A549 (cell line): ENCODE measurements at regions not wholly inside any gene's neighbourhood (a gene's known extent, or its start where the extent isn't known, plus 50 kb on each side); places are given as distances from the start of the nearest gene placed in this dataset.

ENCODE experiments used
- ATAC-seq, 2 experiments: fragments of 200-7000 bp in 1 of 2; fragments of >200 bp in 1 of 2; cut with Nextera tagmentation in 1 of 2; cut with Tn5 transposase in 1 of 2; 3 replicates each; pipeline versions ENCODE4 v1.8.0 to v1.9.1; 2018 to 2020; ENCODE audit warnings: mild to moderate bottlenecking in 1 of 2, moderate library complexity in 1 of 2
- CTCF ChIA-PET: fragments of 300-600 bp; sonication (Branson Sonifier 250); formaldehyde crosslinking; extraction: SDS; loops from one replicate; lab custom pipeline; 2021; ENCODE audit warnings: antibody characterized with exemption, inconsistent platforms; lab: Yijun Ruan, JAX
- POLR2A ChIA-PET: fragments of 350-600 bp; formaldehyde crosslinking; extraction: SDS; loops from one replicate; lab custom pipeline; 2021; ENCODE audit warnings: antibody characterized with exemption, inconsistent platforms; lab: Yijun Ruan, JAX
- DNase-seq, 2 experiments: peaks; one replicate each; pipeline versions ENCODE4 v3.0.0 to v3.0.0-alpha.2; 2011 to 2016; ENCODE audit warnings: low read depth in 1 of 2, low spot score in 1 of 2
- FAIRE-seq: peaks from 2 replicates; lab custom pipeline; 2011; peaks lifted over from hg19 to GRCh38; lab: Jason Lieb, UNC
- H3K27ac ChIP-seq, 2 experiments: fragments of >200 bp; sonication (Bioruptor Twin); formaldehyde crosslinking; 3 replicates each; pipeline ENCODE4 v1.5.1; 2016 to 2017
- H3K4me1 ChIP-seq: fragments of >200 bp; sonication (Bioruptor Twin); formaldehyde crosslinking; 3 replicates; pipeline ENCODE4 v1.6.1; 2016
- H3K4me2 ChIP-seq: fragments of >200 bp; sonication (Bioruptor Twin); formaldehyde crosslinking; 3 replicates; pipeline ENCODE4 v1.6.1; 2016
- H3K4me3 ChIP-seq: fragments of >200 bp; sonication (Bioruptor Twin); formaldehyde crosslinking; 3 replicates; pipeline ENCODE4 v1.5.1; 2016
- H3K9me3 ChIP-seq: fragments of >200 bp; sonication (Bioruptor Twin); formaldehyde crosslinking; 3 replicates; pipeline ENCODE4 v1.6.1; 2016
- CBX2 ChIP-seq: fragments of 200-600 bp; sonication (generic); IDR thresholded peaks from 2 replicates; pipeline ENCODE4 v1.6.1; 2016; ENCODE audit warnings: low read depth, mild to moderate bottlenecking, borderline replicate concordance
- CEBPB ChIP-seq, 2 experiments: fragments of >200 bp in 1 of 2; sonication (Bioruptor Twin) in 1 of 2; formaldehyde crosslinking in 1 of 2; IDR thresholded peaks; 2 replicates each; pipeline ENCODE4 v1.6.1; 2012 to 2016
- E2F6 ChIP-seq: IDR thresholded peaks from 2 replicates; pipeline ENCODE4 v1.6.1; 2012; ENCODE audit warnings: low read depth, borderline replicate concordance
- ELK1 ChIP-seq: fragments of 150-350 bp; IDR thresholded peaks from 2 replicates; pipeline ENCODE4 v1.6.1; 2014; ENCODE audit warnings: low read depth, mild to moderate bottlenecking, low read length
- EP300 ChIP-seq, 2 experiments: fragments of >200 bp; sonication (Bioruptor Twin); formaldehyde crosslinking; IDR thresholded peaks; 2 replicates in 1 of 2; 3 replicates in 1 of 2; pipeline ENCODE4 v1.6.1; 2016 to 2017
- ESRRA ChIP-seq: fragments of 150-350 bp; IDR thresholded peaks from 2 replicates; pipeline ENCODE4 v1.6.1; 2014; ENCODE audit warnings: mild to moderate bottlenecking, low read length, borderline replicate concordance
- FOSL2 ChIP-seq, 2 experiments: fragments of 450-650 bp in 1 of 2; fragments of >200 bp in 1 of 2; sonication (Bioruptor Twin) in 1 of 2; formaldehyde crosslinking; IDR thresholded peaks; 2 replicates each; pipeline versions ENCODE4 v1.5.0 to v1.6.1; 2016 to 2020; ENCODE audit warnings: mild to moderate bottlenecking in 1 of 2, moderate library complexity in 1 of 2
- GATA3 ChIP-seq: IDR thresholded peaks from 2 replicates; pipeline ENCODE4 v1.6.1; 2012; ENCODE audit warnings: borderline replicate concordance
- HEYL ChIP-seq: fragments of 250-450 bp; sonication (Bioruptor Pico); IDR thresholded peaks from 2 replicates; pipeline ENCODE4 v1.8.0; 2021; ENCODE audit warnings: mild to moderate bottlenecking, moderate library complexity
- HOXA7 ChIP-seq: fragments of 250-450 bp; sonication (Bioruptor Pico); IDR thresholded peaks from 2 replicates; pipeline ENCODE4 v1.5.0; 2020; ENCODE audit warnings: mild to moderate bottlenecking, moderate library complexity
- HOXB5 ChIP-seq: fragments of 250-450 bp; sonication (Bioruptor Pico); IDR thresholded peaks from 2 replicates; pipeline ENCODE4 v1.5.0; 2020; ENCODE audit warnings: mild to moderate bottlenecking, moderate library complexity
- JUN ChIP-seq, 2 experiments: fragments of >200 bp; sonication (Bioruptor Twin); formaldehyde crosslinking; IDR thresholded peaks; 2 replicates in 1 of 2; 3 replicates in 1 of 2; pipeline ENCODE4 v1.6.1; 2016 to 2017
- JUNB ChIP-seq: fragments of >200 bp; sonication (Bioruptor Twin); formaldehyde crosslinking; IDR thresholded peaks from 2 replicates; pipeline ENCODE4 v1.6.1; 2016
- KDM5A ChIP-seq: fragments of 200-600 bp; sonication (generic); IDR thresholded peaks from 2 replicates; pipeline ENCODE4 v1.6.1; 2016; ENCODE audit warnings: antibody characterized with exemption, mild to moderate bottlenecking
- MAFK ChIP-seq: fragments of 450-650 bp; IDR thresholded peaks from 2 replicates; pipeline ENCODE4 v1.6.1; 2014; ENCODE audit not compliant: partially characterized antibody
- MYC ChIP-seq: IDR thresholded peaks from 2 replicates; pipeline ENCODE4 v1.6.1; 2012; ENCODE audit warnings: mild to moderate bottlenecking, inconsistent platforms, low read length, improper control_type of control experiment, borderline replicate concordance
- NPAS2 ChIP-seq: fragments of 250-450 bp; sonication (Bioruptor Pico); IDR thresholded peaks from 2 replicates; pipeline ENCODE4 v1.8.0; 2022; ENCODE audit warnings: mild to moderate bottlenecking, moderate library complexity, borderline replicate concordance
- POLR2A ChIP-seq: IDR thresholded peaks from 2 replicates; pipeline ENCODE4 v1.6.1; 2012; ENCODE audit warnings: mild to moderate bottlenecking, low read length
- POLR2AphosphoS2 ChIP-seq: conservative IDR thresholded peaks from 2 replicates; pipeline ENCODE4 v1.6.1; 2012; ENCODE audit warnings: low read length, improper control_type of control experiment, inconsistent platforms
- RAD21 ChIP-seq, 2 experiments: fragments of >200 bp in 1 of 2; sonication (Bioruptor Twin) in 1 of 2; formaldehyde crosslinking in 1 of 2; IDR thresholded peaks in 1 of 2; conservative IDR thresholded peaks in 1 of 2; 2 replicates in 1 of 2; 3 replicates in 1 of 2; pipeline ENCODE4 v1.6.1; 2012 to 2018; ENCODE audit warnings: inconsistent platforms in 1 of 2
- RARB ChIP-seq: fragments of 250-450 bp; sonication (Bioruptor Pico); IDR thresholded peaks from 2 replicates; pipeline ENCODE4 v1.8.0; 2021; ENCODE audit warnings: mild to moderate bottlenecking, moderate library complexity
- RCOR1 ChIP-seq: fragments of 150-350 bp; IDR thresholded peaks from 2 replicates; pipeline ENCODE4 v1.6.1; 2014; ENCODE audit warnings: antibody characterized with exemption, low read length, low read depth
- RNF2 ChIP-seq: fragments of 200-600 bp; sonication (generic); IDR thresholded peaks from 2 replicates; pipeline ENCODE4 v1.6.1; 2016; ENCODE audit warnings: low read depth, mild to moderate bottlenecking, antibody characterized with exemption, moderate library complexity, borderline replicate concordance
- SREBF2 ChIP-seq: fragments of 450-650 bp; IDR thresholded peaks from 2 replicates; pipeline ENCODE4 v1.6.1; 2014; ENCODE audit warnings: mild to moderate bottlenecking, moderate library complexity
- TP53 ChIP-seq: fragments of 250-450 bp; sonication (Bioruptor Pico); IDR thresholded peaks from 2 replicates; pipeline ENCODE4 v1.5.0; 2021; ENCODE audit warnings: mild to moderate bottlenecking, moderate library complexity
- ZC3H11A ChIP-seq: fragments of 450-650 bp; IDR thresholded peaks from 2 replicates; pipeline ENCODE4 v1.6.1; 2014; ENCODE audit warnings: antibody characterized with exemption, mild to moderate bottlenecking
- WGBS: methylation state at CpG from one replicate; pipeline ENCODE4 v1.1.6; 2017; ENCODE audit errors: missing lambda C conversion rate; 5-methylcytosine and 5-hydroxymethylcytosine counted together
- TF ChIP-seq, protein P1 (sequence below): IDR thresholded peaks from 2 replicates; pipeline ENCODE4 v1.6.1; 2012
- TF ChIP-seq, protein P2 (sequence below): fragments of 200-600 bp; sonication (generic); IDR thresholded peaks from 2 replicates; pipeline ENCODE4 v1.6.1; 2016; ENCODE audit warnings: antibody characterized with exemption, mild to moderate bottlenecking, moderate library complexity

DNA sequence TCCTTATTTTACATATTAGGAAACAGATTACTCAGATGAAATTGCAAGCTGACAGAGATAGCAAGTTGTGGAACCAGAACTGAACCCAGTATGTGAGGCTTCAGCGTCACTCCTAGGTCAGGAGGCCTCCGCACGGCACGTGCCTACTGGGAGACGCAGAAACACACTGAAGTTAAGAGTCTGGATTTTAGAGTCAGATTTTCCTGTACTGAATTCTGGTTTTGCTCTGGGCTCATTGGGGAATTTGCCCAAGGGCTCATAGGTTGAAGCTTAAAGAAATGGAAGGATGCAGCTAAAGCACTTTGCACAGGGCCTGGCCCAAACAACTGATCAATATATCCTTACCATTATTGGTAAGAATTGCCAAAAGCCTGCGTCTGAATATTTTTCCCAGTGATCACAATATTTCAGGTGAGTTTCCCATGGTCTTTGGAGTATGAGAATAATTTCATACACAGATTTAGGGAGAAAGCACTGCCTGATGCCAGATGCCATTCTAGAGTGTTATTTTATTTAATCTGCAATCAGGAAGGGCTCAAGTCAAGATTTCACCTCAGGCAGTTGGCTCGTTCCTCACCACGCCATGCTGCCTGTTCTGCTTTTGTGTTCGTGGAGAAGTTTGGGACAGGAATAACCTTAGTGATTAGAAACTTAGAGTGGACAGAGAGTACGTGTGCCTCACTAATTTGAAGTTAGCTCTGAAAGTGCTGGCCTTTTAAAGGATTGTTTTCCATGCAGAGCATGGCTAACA is 331.9 kb downstream of the MYCN start:
- ATAC-seq: no peak
- no peak for DNase-seq
- ChIA-PET POLR2A (no interaction called here), CTCF (no interaction called here)
- Histone ChIP-seq H3K9me3 (no peaks in the 10 kb centered on the region), H3K4me1 (no peaks in the 10 kb centered on the region), H3K4me3 (no peak overlapping the region), H3K4me2 (no peak overlapping the region), H3K27ac (no peak overlapping the region)
- TF ChIP-seq, protein P1, sequence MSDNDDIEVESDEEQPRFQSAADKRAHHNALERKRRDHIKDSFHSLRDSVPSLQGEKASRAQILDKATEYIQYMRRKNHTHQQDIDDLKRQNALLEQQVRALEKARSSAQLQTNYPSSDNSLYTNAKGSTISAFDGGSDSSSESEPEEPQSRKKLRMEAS: no peak
- TF ChIP-seq CBX2: no peak
- TF ChIP-seq RNF2: no peak
- TF ChIP-seq ZC3H11A: no peak
- TF ChIP-seq NPAS2 (CRISPR knock-in tag): no peak
- TF ChIP-seq HOXB5 (CRISPR knock-in tag): no peak
- TF ChIP-seq ESRRA: no peak
- TF ChIP-seq CEBPB (IDR thresholded peaks at IDR 0.05): no peak
- no peak for TF ChIP-seq KDM5A
- TF ChIP-seq POLR2A: no peak
- no peak for TF ChIP-seq E2F6
- TF ChIP-seq EP300 (IDR thresholded peaks at IDR 0.05): no peak
- TF ChIP-seq FOSL2 (IDR thresholded peaks at IDR 0.05): no peak
- no peak for TF ChIP-seq FOSL2 (CRISPR knock-in tag; IDR thresholded peaks at IDR 0.05)
- TF ChIP-seq RAD21 (conservative IDR thresholded peaks at IDR 0.05 in 1 of 2, IDR thresholded peaks at IDR 0.05 in 1 of 2): no peak
- TF ChIP-seq ELK1: no peak
- no peak for TF ChIP-seq GATA3
- TF ChIP-seq MYC: no peak
- no peak for TF ChIP-seq RARB (CRISPR knock-in tag)
- no peak for FAIRE-seq
- 35% methylated on average over 10 of the region's 10 CpGs for WGBS

DNA sequence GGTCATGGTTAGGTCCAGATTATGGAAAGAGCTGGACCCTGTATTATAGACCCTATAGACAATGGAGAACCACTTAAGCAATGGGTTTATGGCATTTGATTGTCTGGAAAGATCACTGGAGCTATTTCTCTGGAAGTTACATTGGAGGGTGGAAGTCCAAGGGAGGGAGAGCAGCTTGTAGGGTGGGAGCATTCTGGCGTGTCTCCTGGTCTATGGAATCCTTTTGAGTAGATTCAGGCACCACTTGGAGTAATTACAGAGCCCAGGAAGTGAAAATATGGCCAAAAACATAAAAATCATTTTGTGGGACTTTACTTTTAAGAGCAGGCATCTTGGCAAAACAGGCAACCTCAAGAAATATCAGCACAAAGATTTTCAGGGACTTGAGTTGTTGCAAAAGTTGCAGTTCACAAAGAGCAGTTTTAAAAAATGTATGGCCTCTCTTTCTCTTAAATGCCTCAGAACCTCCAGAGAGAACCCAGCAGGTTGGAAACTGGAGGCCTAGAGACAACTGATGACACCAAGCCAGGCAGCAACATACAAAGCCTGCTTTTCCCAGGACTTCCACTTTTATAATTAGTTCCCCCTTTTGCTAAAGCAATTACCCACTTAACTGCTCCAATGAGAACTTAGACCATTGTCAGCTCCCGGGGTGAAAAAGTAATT is 331.0 kb downstream of the MYCN start:
- FAIRE-seq (no peak), DNase-seq (no peak), ATAC-seq (no peak)
- POLR2A ChIA-PET: no interaction called here
- TF ChIP-seq ESRRA (no peak), JUNB (no peak), SREBF2 (no peak), MAFK (no peak), EP300 (IDR thresholded peaks at IDR 0.05) (no peak), HEYL (CRISPR knock-in tag) (no peak), POLR2AphosphoS2 (no peak), CBX2 (no peak), JUN (IDR thresholded peaks at IDR 0.05) (no peak), ZC3H11A (no peak), HOXA7 (CRISPR knock-in tag) (no peak), POLR2A (no peak), RCOR1 (no peak), CEBPB (IDR thresholded peaks at IDR 0.05) (no peak), TP53 (CRISPR knock-in tag) (no peak), HOXB5 (CRISPR knock-in tag) (no peak)
- TF ChIP-seq, protein P2, sequence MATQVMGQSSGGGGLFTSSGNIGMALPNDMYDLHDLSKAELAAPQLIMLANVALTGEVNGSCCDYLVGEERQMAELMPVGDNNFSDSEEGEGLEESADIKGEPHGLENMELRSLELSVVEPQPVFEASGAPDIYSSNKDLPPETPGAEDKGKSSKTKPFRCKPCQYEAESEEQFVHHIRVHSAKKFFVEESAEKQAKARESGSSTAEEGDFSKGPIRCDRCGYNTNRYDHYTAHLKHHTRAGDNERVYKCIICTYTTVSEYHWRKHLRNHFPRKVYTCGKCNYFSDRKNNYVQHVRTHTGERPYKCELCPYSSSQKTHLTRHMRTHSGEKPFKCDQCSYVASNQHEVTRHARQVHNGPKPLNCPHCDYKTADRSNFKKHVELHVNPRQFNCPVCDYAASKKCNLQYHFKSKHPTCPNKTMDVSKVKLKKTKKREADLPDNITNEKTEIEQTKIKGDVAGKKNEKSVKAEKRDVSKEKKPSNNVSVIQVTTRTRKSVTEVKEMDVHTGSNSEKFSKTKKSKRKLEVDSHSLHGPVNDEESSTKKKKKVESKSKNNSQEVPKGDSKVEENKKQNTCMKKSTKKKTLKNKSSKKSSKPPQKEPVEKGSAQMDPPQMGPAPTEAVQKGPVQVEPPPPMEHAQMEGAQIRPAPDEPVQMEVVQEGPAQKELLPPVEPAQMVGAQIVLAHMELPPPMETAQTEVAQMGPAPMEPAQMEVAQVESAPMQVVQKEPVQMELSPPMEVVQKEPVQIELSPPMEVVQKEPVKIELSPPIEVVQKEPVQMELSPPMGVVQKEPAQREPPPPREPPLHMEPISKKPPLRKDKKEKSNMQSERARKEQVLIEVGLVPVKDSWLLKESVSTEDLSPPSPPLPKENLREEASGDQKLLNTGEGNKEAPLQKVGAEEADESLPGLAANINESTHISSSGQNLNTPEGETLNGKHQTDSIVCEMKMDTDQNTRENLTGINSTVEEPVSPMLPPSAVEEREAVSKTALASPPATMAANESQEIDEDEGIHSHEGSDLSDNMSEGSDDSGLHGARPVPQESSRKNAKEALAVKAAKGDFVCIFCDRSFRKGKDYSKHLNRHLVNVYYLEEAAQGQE: no peak
- no peaks in the 10 kb centered on the region for H3K9me3 ChIP-seq
- no peak overlapping the region for H3K4me2 ChIP-seq
- CTCF ChIA-PET: no interaction called here
- H3K4me3 ChIP-seq: no peak overlapping the region
- H3K27ac ChIP-seq: no peak overlapping the region
- 9% methylated on average over 2 of the region's 2 CpGs for WGBS
- no peaks in the 10 kb centered on the region for H3K4me1 ChIP-seq
